ENCODE measurements at regions not wholly inside any gene's neighbourhood (a gene's known extent, or its start where the extent isn't known, plus 50 kb on each side); places are given as distances from the start of the nearest gene placed in this dataset.

DNA sequence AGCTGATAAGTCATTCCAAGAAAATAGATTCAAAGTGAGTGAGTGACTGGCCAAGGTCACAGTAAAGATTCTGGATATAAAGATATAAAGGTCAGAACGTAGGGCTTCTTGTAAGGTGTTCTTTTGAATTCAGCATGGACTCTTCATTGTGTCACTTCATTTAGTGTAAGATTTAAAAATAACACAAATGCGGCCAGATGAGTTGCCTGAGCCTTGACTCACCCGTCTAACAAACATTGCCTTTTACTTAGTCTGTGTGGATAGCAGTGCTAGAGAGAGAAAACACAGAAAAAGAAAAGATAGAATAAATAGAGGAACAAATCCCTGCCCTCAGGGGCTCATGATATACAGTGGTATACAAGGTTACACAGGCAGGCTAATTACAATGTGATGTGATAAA lies 223.4 kb downstream of the PLPP3 start:
- DNase-seq (ENCODE audit: low spot score): no peak

DNA sequence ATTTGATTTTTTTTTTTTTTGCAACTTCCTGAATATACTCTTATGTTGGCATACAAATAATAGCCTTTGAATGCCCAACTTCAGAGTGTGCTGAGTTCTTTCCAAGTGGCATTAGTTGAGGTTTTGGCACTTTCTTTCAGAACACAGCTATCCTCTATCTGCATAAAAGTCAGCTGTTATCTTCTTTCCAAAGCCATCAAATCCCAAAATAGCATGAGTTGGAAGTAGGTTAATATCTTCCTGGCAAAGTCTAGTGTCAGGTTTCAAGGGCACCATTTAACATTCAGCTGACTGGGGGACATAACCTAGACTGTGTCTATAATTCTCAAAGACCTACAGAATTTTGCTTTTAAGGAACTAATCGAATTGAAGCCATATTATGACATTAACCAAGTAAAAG lies 223.9 kb downstream of the PLPP3 start:
- DNase-seq (ENCODE audit: low spot score): no peak

DNA sequence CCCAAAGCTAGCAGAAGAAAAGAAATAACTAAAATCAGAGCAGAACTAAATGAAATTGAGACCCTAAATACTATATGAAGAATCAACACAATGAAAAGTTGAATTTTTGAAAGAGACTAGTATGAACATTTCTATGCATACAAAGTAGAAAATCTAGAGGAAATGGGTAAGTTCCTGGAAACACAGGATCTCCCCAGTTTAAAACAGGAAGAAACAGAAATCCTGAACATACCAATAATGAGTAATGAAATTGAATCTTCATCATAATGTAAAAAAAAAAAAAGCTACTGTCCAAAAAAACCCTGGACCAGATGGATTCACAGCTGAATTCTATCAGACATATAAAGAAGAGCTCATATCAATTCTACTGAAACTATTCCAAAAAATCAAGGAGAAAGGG lies 233.5 kb downstream of the PLPP3 start:
- DNase-seq (ENCODE audit: low spot score): no peak

DNA sequence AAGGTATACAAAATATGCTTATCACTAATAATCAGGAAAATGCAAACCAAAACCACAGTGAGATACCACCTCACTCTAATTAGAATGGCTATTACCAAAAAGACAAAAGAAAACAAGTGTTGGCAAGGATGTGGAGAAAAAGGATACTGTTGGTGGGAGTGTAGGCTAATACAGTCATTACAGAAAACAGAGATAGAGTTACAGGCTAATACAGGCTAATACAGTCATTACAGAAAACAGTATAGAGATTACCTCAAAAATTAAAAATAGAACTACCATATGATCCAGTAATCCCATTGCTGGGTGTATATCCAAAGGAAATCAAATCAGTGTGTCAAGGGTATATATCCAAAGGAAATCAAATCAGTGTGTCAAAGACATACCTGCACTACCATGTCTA lies 238.4 kb downstream of the PLPP3 start:
- no peak for DNase-seq (ENCODE audit: low spot score)

DNA sequence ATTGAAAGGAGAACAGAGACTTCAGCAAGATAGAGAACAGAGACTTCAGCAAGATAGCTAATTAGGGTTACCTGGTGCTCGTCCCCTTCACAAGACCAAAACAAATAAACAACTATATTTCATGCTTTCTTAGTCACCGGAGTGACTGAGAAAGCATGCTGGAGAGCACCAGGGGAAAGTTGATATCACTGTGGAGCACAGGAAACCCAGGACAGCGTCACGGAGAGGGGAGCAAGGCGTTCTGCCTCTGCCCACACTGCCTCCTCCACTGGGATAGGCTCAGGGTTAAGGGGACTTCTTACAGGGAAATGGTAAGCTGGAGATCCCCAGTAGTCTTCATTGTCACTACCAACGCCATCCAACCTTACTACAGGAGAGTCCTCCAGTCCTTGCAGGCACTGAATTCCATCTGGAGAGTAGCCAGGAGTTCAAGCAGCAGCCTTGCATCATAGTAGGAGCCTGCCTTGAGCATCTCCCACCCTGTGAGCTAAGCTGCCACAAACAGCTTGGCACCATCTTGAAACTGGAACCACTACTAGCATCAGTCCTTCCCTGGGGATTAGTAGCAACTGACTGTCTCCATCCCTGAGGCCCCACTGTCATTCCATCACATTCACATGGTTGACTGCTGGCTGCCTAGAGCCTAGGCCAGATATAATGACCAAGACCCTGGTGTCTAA lies 239.4 kb downstream of the PLPP3 start:
- no peak for DNase-seq (ENCODE audit: low spot score)

DNA sequence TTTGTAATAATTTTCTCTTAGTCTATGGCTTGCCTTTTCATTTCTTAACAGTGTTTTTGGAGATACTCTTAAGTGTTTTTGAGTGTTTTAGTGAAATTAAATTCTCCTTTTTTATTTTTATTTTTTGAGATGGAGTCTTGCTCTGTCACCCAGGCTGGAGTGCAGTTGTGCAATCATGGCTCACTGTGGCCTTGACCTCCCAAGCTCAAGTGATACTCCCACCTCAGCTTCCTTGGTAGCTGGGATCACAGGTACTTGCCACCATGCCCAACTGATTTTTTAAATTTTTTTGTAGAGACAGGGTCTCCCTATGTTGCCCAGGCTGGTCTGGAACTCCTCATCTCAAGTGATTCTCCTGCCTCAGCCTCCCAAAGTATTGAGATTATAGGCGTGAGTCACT lies 240.3 kb downstream of the PLPP3 start:
- DNase-seq (ENCODE audit: low spot score): no peak

DNA sequence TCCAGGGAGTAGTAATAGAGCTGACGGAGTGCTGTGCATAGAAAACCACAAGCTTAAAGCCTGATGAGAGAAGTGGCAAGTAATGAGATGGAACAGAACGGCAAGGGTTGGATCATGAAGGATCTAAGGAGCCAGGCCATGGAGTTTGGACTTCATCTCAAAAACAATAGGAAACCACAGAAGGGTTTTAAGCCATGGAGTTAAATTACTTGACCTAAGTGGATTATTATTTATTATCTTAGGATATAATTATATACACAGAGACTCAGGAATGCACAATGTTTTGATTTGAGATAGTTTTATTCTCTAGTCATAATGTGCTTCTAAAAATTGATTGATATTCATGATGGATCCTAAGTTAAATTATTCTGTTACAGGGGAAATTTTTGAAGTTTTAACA lies 242.4 kb downstream of the PLPP3 start:
- DNase-seq (ENCODE audit: low spot score): no peak

DNA sequence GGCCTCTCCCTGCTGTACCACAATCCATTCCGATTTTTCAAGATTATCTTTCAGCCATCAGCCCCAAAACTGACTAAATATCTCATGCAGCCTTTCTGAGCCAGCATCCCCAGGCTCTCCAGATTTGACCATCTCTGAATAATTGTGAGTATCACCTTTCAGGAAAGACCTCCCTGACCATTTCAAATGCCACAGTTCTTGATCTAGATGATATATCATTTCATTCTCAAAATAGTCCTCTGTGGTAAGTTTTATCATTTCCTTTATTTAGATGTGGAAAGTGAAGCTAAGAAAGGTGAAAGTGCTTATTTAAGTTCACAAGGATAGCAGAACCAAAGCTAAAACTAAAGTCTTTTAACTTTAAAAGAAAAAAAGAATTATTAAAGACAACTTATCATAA lies 244.0 kb downstream of the PLPP3 start:
- DNase-seq (ENCODE audit: low spot score): no peak

DNA sequence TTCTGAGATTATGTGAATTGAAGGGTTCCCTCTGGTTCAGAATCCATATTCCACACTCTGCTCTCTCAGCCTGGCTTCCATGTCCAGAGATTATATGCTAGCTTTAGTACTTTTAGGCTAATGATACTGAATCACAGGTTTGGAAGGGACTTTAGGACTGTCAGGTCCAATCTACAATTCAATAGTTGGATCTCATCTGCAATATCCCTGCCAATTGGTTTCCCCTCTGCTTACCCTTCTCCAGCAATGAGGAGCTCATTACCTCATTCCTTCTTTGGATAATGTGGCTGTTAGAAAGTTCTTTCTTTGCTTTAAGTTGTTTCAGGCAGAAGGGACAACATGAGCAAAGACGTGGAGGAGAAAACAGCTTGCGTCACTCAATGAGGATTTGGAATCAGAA lies 245.3 kb downstream of the PLPP3 start:
- DNase-seq (ENCODE audit: low spot score): no peak

DNA sequence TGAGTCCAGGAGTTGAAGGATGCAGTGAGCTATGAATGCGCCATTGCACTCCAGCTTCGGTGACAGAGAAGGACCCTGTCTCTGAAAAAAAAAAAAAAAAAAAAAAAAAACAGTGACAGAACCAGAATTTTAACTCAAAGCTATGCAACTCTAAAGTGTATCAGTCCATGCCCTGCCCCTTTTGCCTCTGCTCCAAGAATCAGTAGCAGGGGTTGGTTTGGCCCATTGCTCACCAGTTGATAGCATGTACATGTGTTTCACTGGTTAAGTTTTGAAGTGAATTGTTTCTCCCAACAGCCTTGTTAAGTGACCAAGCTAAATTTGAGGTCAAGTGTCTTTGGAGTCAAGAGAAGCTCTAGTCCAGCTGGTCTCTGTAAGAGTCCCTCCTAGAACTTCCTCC lies 245.9 kb downstream of the PLPP3 start:
- no peak for DNase-seq (ENCODE audit: low spot score)

DNA sequence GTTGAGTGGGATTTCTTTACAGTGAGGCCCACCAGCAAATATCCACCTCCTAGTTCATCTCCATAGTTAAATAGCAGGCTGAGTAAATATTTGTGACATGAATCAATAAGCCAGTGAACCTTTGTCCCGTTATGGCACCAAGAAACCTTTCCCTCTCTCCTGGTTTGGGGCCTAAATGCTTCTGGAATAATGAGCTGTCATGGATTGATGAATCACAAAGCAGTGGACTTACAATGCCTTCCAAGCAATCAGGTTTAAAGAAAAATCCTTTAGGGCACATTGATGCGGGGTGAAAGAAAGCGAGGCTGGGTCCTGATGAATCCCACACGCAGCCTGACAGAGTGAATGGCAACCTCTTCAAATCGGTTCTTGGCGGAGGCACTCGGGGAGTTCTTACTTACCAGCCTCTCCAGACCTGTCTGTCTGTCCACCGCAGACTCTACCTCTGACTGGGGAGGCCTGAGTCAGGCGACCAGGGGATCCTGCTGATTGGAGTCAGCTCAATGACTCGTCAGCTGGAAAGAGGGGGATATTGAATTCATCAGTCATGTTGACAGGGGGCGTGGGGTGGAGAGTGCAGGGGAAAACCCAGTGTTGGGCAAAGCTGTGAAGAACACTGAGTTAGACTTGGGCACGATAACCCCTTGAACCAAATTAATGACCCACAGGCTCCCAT lies 247.3 kb downstream of the PLPP3 start:
- DNase-seq (ENCODE audit: low spot score): no peak

DNA sequence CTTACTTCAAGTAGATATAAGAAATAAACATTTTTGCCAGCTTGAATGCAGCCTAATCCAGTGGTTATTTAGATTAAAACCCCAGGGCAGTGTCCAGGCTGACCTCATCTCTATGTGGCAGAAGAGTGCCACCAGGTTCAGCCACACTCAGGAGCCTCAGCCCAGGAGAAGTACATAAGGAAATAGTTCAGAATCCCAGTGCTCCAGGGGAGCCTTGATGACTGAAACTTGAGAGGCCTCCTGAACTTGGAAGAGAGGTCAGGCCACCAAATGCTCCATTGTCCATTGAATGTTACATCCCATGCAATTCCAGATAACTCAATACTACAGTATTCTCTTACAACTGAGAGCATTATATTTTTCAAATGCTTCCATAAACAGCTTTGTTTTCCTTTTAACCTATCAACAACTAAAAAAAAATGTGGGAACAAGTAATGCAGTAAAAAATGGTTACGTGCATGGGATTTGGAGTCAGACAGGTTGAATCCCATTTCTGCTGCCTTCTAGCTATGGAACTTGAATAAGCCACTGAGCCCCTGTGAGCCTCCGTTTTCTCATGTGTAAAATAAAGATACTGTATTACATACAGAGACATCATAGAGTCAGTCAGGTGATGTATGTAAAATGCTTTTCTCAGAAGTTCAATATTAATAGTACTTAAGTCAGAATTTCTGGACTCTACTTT lies 248.0 kb downstream of the PLPP3 start:
- no peak for DNase-seq (ENCODE audit: low spot score)

DNA sequence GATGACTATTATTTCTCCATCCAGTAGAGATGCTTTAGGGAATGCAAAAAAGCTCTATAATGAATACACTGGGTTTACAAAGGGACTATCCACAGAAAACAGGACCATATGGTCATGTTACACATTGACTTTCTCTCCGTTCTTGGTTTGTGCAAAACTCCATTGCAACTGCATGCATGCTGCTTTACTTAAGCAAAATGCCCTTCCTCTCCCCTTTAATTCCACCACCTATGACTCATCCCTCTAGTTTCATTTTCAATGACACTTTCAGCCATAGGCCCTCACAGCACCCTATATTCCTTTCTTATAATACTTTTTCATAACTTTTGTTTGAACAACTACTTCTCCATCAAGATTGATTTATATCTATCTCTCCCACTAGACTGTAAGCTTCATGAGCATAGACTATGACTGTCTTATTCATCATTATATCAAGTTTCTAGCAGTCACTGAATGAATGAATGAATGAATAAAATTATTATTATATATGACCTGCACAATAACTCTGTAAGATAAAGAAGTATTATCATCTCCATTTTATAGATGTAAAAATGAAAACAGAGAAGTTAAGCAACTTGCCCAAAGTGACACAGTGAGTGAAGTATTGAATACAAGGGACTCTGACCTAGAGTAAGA lies 248.9 kb downstream of the PLPP3 start:
- DNase-seq (ENCODE audit: low spot score): no peak

DNA sequence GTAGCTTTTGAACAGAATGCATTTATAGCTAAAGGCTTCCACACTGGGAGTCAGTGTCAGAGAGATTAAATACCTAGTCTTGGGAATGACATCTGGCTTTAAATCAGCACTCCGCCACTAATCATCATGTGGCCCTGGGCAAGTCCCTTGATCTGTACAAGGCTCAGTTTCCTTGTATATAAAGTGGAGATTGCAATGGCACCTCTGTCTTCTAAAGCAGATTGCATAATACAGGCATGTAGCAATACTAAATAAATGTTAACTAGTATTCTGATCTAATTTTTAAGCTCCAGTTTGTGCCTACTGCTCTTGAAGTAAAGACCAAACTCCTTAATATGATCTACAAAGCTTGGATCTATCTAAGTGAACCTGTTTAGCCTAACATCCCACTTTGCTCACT lies 249.4 kb downstream of the PLPP3 start:
- no peak for DNase-seq (ENCODE audit: low spot score)

DNA sequence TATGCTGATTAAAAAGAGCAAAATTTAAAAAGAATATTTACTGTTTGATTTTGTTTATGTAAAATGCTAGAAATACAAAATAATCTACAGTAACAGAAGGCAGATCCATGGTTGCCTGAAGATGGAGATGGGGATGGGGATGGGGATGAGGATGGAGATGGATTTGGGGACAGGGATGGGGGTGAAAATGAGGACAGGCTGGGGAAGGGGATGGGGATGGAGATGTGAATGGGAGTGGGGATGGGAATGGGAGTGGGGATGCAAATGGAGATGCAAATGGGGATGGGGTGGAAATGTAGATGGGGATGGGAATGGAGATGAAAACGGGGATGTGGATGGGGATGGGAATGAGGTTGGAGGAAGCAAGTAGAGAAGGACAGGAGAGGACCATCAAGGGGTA lies 252.2 kb downstream of the PLPP3 start:
- no peak for DNase-seq (ENCODE audit: low spot score)

DNA sequence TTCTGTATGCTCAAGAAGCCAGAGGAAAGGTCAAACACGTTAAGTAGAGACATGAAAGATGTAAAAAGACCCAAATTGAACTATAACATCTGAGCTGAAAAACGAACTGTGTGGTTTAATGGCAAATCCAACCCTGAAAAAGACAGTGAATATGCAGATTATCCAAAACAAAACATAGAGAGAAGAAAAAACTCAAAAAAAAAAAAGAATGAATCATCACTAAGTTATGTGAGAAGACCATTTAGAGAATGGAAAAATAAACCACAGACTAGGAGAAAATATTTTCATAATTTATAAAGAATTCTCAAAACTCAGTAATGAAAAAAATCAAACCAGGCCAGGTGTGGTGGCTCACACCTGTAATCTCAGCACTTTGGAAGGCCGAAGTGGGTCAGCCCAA lies 253.3 kb downstream of the PLPP3 start:
- no peak for DNase-seq (ENCODE audit: low spot score)

DNA sequence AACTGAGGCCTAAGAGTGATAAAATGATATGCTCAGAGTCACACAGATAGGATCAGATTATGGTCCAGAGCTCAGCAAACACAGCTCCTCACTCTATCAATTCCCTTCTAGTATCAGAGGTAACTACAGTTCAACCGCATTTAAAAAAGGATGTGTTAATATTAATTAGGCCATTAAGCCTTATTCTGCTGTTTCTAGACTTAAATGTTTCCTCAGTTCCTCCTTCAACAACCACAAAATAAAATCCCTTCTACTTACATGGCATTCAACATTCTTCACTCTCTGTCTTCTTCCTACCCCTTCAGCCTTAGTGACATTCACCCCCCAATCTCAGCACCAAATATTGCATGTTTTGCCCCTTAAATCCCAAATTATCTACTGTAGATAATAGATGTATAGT lies 254.9 kb downstream of the PLPP3 start:
- no peak for DNase-seq (ENCODE audit: low spot score)

DNA sequence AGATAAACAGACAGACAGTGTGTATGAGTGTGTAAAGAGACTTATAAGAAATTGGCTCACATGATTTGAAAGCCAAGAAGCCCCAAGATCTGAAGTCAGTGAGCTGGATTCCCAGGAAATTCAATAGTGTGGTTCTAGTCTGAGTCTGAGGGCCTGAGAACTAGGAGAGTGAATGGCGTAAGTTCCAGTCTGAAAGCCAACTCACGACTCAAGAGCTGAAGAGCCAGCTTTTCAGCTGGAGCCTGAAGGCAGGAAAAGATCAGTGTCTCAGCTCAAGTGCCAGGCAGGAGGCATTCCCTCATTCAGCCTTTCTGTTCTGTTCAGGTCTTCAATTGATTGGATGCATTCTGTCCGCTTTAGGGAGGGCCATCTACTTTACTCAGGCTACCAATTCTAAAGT lies 257.2 kb downstream of the PLPP3 start:
- no peak for DNase-seq (ENCODE audit: low spot score)

DNA sequence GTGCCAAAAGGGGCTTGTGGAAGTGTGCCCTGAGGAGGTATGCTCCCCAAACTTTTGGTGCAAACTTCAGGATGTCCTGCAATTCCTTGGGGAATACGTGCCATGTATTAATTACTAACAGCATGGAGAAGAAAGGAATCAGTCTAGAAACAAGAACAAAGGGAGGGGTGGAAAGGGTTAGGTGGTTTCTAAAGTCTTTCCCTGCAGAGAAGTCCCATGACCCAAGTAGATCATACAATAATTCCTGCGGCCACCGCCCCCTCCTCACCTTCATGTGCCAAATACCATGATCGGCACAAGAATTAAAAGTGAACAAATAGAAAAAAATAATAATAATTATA lies 258.2 kb downstream of the PLPP3 start:
- DNase-seq (ENCODE audit: low spot score): no peak

DNA sequence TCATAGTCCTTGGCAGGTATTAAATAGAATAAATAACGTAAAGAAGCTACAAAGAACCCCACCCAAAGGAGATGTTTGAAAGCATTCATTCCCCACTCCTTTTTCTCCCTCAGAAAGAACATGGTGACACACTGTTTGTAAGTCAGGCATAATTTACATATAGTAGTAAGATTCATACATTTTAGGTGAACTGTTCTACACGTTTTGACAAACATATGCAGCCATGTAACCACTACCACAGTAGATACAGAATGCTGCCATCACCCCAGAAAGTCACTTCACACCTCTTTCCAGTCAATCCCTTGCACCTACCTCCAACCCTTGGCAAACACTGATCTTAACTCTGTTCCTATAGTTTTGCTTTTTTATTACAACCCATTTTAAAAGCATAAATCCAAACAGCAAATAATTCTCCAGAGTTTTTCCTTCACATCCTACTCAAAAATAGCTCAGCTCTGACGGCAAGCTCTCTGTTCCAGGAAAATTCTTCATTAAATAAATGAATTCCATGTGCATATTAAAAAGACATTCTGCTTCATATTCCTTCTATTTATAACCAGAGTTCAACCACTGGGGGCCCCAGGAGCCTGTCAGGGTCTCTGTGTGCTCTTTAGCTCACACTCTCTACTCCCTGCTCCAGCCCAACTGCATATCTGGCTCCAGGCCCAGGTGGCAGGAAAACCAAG lies 258.8 kb downstream of the PLPP3 start:
- no peak for DNase-seq (ENCODE audit: low spot score)

DNA sequence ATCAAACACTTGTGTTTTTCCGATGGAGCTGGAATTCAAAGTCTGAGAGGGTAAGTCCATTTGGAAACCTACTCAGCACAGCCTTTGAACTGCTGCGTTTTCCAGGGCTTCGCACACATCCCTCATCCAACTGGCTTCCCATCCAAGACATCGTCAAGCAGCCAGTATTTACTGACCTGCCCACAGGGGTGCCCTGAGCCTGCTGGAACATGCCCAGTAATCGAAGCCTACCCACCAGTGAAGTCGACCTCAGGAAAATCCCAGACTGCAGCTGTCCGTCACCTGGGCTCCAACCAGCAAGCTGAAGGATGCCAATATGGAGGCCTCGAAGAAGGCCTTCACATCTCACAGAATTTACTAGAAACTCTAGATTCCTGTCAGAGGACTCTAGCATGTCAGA lies 261.6 kb downstream of the PLPP3 start:
- no peak for DNase-seq (ENCODE audit: low spot score)

DNA sequence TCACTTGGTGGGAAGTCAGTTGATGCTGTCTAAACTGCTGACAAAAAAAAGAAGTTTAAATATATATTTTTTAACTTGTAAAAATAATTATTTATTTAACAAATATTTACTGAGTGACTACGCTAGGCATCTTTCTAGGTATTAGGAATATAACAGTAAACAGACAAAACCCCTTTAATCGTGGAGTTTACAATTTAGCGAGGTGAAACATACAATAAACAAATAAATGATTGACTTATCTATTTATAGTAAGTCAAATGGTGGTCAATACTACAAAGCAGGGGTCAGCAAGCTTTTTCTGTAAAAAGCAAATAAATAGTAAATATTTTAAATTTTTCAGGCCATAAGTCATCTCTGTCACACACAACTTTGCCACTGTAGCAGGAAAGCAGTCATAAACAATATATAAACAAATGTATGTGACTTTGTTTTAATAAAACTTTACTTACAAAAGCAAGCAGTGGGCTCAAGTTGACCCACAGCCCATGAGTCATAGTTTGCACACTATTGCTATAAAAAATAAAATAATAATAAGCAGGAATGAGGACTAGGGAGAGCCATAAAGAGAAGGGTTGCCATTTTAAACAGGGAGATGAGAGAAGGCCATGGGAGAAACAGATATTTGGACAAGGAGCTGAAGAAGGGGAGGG lies 263.9 kb downstream of the PLPP3 start:
- DNase-seq (ENCODE audit: low spot score): no peak

All from CD4-positive, alpha-beta T cell treated with Interleukin-6 at 100 ng/mL for 8 hours (primary cell).